ENCODE measurements at regions not wholly inside any gene's neighbourhood (a gene's known extent, or its start where the extent isn't known, plus 50 kb on each side); places are given as distances from the start of the nearest gene placed in this dataset.

- TF ChIP-seq EP300 (IDR thresholded peaks at IDR 0.05): no peak
- TF ChIP-seq, protein P1, sequence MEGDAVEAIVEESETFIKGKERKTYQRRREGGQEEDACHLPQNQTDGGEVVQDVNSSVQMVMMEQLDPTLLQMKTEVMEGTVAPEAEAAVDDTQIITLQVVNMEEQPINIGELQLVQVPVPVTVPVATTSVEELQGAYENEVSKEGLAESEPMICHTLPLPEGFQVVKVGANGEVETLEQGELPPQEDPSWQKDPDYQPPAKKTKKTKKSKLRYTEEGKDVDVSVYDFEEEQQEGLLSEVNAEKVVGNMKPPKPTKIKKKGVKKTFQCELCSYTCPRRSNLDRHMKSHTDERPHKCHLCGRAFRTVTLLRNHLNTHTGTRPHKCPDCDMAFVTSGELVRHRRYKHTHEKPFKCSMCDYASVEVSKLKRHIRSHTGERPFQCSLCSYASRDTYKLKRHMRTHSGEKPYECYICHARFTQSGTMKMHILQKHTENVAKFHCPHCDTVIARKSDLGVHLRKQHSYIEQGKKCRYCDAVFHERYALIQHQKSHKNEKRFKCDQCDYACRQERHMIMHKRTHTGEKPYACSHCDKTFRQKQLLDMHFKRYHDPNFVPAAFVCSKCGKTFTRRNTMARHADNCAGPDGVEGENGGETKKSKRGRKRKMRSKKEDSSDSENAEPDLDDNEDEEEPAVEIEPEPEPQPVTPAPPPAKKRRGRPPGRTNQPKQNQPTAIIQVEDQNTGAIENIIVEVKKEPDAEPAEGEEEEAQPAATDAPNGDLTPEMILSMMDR (IDR thresholded peaks at IDR 0.05): no peak
These were observed 289.6 kb upstream of the ADAMTSL1 start for GRCh38 chr9:18184401-18184800.

All from tibial nerve (tissue), 4 donors.